LNCaP clone FGC (cell line): ENCODE measurements at regions not wholly inside any gene's neighbourhood (a gene's known extent, or its start where the extent isn't known, plus 50 kb on each side); places are given as distances from the start of the nearest gene placed in this dataset.

Experiments
- DNase-seq: peaks from one replicate; pipeline ENCODE4 v3.0.0-alpha.2; 2011; ENCODE audit warnings: low read depth
- H3K4me3 ChIP-seq: 2 replicates; pipeline ENCODE4 v1.5.1; 2011; ENCODE audit warnings: mild to moderate bottlenecking, low read depth, low read length, control low read depth
- CTCF ChIP-seq: IDR thresholded peaks from 2 replicates; pipeline ENCODE4 v1.5.1; 2012; ENCODE audit warnings: mild to moderate bottlenecking; ENCODE audit not compliant: control insufficient read depth, insufficient read depth; ENCODE audit errors: extremely low read depth

- no peak for DNase-seq
- no peak overlapping the region for H3K4me3 ChIP-seq
- TF ChIP-seq CTCF, result no peak
These were observed 132.8 kb downstream of the TUSC7 start for GRCh38 chr3:116842254-116842957.

- DNase-seq, result no peak
- no peak overlapping the region for H3K4me3 ChIP-seq
- TF ChIP-seq CTCF, result no peak
These were observed 138.8 kb downstream of the TUSC7 start for GRCh38 chr3:116848248-116848829.

- no peak overlapping the region for H3K4me3 ChIP-seq
- TF ChIP-seq CTCF, result no peak
- DNase-seq, result no peak
These were observed 139.7 kb downstream of the TUSC7 start for GRCh38 chr3:116849261-116849688.

GRCh38 chr3:116852803-116853202 lies 143.2 kb downstream of the TUSC7 start:
- H3K4me3 ChIP-seq, result no peak overlapping the region
- no peak for TF ChIP-seq CTCF
- no peak for DNase-seq

GRCh38 chr3:116863270-116863770 lies 153.7 kb downstream of the TUSC7 start:
- no peak for DNase-seq
- TF ChIP-seq CTCF, result no peak
- H3K4me3 ChIP-seq, result no peak overlapping the region

GRCh38 chr3:116863822-116864589 lies 154.4 kb downstream of the TUSC7 start:
- peak; percentile 40 for DNase-seq
- no peak overlapping the region for H3K4me3 ChIP-seq
- peak; percentile 70 for TF ChIP-seq CTCF
